ENCODE measurements at regions not wholly inside any gene's neighbourhood (a gene's known extent, or its start where the extent isn't known, plus 50 kb on each side); places are given as distances from the start of the nearest gene placed in this dataset.

DNA sequence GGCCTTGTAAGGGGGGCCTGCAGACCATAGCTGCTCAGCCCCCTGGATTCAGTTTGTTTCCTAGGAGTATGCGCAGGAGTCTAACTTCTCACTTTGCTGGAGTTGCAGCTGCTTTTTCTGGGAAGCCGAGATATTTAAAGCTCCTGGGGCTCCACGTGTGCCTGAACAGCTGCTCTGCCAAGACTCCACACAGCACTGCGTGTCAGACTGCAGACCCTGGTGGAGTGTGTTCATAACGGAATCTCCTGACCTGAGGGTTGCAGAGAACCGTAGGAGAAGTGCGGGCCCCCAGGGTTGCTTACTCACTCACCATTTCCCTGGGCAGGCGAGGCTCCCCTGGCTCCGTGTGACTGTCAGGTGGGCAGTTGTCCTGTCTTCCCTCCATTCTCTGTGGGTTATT lies 474.3 kb upstream of the TMPRSS15 start:
- no peak for TF ChIP-seq JUN (IDR thresholded peaks at IDR 0.05; ENCODE audit: borderline replicate concordance, insufficient read depth, insufficient read length, low read depth)
- TF ChIP-seq CTCF (IDR thresholded peaks at IDR 0.05; ENCODE audit: extremely low read depth in 1 of 2, insufficient read depth in 1 of 2, low read depth in 1 of 2, low read length in 2 of 2) = no peak

All from endothelial cell of umbilical vein (primary cell).